DOHH2 (cell line): ENCODE measurements at regions not wholly inside any gene's neighbourhood (a gene's known extent, or its start where the extent isn't known, plus 50 kb on each side); places are given as distances from the start of the nearest gene placed in this dataset.

ENCODE experiments used
- H3F3A ChIP-seq: fragments of 200-600 bp; sonication (generic), shearing (Covaris generic); 2 replicates; pipeline ENCODE4 v1.6.0; 2016; ENCODE audit warnings: antibody characterized with exemption, mild to moderate bottlenecking; ENCODE audit not compliant: control insufficient read depth, insufficient read depth
- H3K27ac ChIP-seq: fragments of 200-600 bp; sonication (generic); 2 replicates; pipeline ENCODE4 v1.5.1; 2014; ENCODE audit warnings: low read depth, mild to moderate bottlenecking, low read length, moderate library complexity
- H3K27me3 ChIP-seq: fragments of 200-600 bp; sonication (generic); 2 replicates; pipeline ENCODE4 v1.6.1; 2014; ENCODE audit warnings: mild to moderate bottlenecking, low read length, mixed read lengths; ENCODE audit not compliant: control insufficient read depth
- H3K36me3 ChIP-seq: fragments of 200-600 bp; sonication (generic); 2 replicates; pipeline ENCODE4 v1.6.1; 2014; ENCODE audit warnings: mild to moderate bottlenecking, low read length, moderate library complexity, mixed read lengths; ENCODE audit not compliant: control insufficient read depth
- H3K4me1 ChIP-seq: fragments of 200-600 bp; sonication (generic); 2 replicates; pipeline ENCODE4 v1.6.1; 2014; ENCODE audit warnings: mild to moderate bottlenecking, low read length, mixed read lengths; ENCODE audit not compliant: control insufficient read depth
- H3K4me2 ChIP-seq: fragments of 200-600 bp; sonication (generic); 2 replicates; pipeline ENCODE4 v1.6.0; 2014; ENCODE audit warnings: mild to moderate bottlenecking, low read length, moderate library complexity
- H3K4me3 ChIP-seq: fragments of 200-600 bp; sonication (generic); 2 replicates; pipeline ENCODE4 v1.5.1; 2014; ENCODE audit warnings: mild to moderate bottlenecking, low read length, mixed read lengths
- H3K79me2 ChIP-seq: fragments of 200-600 bp; sonication (generic); 2 replicates; pipeline ENCODE4 v1.6.1; 2014; ENCODE audit warnings: mild to moderate bottlenecking, low read length, mixed read lengths; ENCODE audit not compliant: control insufficient read depth
- H3K9me2 ChIP-seq: fragments of 200-600 bp; sonication (generic); replicated peaks from 2 replicates; pipeline ENCODE4 v1.6.1; 2014; ENCODE audit warnings: mild to moderate bottlenecking, low read length, mixed read lengths; ENCODE audit not compliant: control insufficient read depth
- H3K9me3 ChIP-seq: fragments of 200-600 bp; sonication (generic); 2 replicates; pipeline ENCODE4 v1.6.1; 2014; ENCODE audit warnings: antibody characterized with exemption, low read length, mixed read lengths; ENCODE audit not compliant: control insufficient read depth, insufficient read depth
- H4K20me1 ChIP-seq: fragments of 200-600 bp; sonication (generic); 2 replicates; pipeline ENCODE4 v1.6.0; 2014; ENCODE audit warnings: low read depth, mild to moderate bottlenecking, antibody characterized with exemption, low read length, moderate library complexity; ENCODE audit not compliant: control insufficient read depth, insufficient read depth
- CTCF ChIP-seq: fragments of 200-600 bp; sonication (generic); IDR thresholded peaks from one replicate; pipeline ENCODE4 v1.5.1; 2014; ENCODE audit warnings: antibody characterized with exemption, mild to moderate bottlenecking, low read depth, low read length; ENCODE audit not compliant: poor library complexity, severe bottlenecking
- EZH2phosphoT487 ChIP-seq: fragments of 200-600 bp; sonication (generic); IDR thresholded peaks from 2 replicates; pipeline ENCODE4 v1.6.1; 2017; ENCODE audit warnings: borderline replicate concordance, mild to moderate bottlenecking, antibody characterized with exemption, low read length, moderate library complexity, mixed read lengths

GRCh38 chr6:148211777-148212324, 130.8 kb upstream of the SASH1 start:
- no peak overlapping the region for H3K4me3 ChIP-seq
- no peak overlapping the region for H3K27ac ChIP-seq
- H3F3A ChIP-seq = no peaks in the 10 kb centered on the region
- peaks cover 66% of the 10 kb centered on the region for H3K27me3 ChIP-seq
- H3K4me2 ChIP-seq = no peak overlapping the region
- no peaks in the 10 kb centered on the region for H4K20me1 ChIP-seq
- H3K9me3 ChIP-seq = no peaks in the 10 kb centered on the region
- H3K36me3 ChIP-seq = no peaks in the 10 kb centered on the region
- no peaks in the 10 kb centered on the region for H3K79me2 ChIP-seq
- H3K9me2 ChIP-seq = no peaks in the 10 kb centered on the region
- no peaks in the 10 kb centered on the region for H3K4me1 ChIP-seq
- TF ChIP-seq CTCF (no peak), EZH2phosphoT487 (no peak)

- H3K36me3 ChIP-seq = no peaks in the 10 kb centered on the region
- H3F3A ChIP-seq = no peaks in the 10 kb centered on the region
- no peaks in the 10 kb centered on the region for H4K20me1 ChIP-seq
- H3K9me2 ChIP-seq = no peaks in the 10 kb centered on the region
- TF ChIP-seq EZH2phosphoT487 (no peak), CTCF (no peak)
- H3K27ac ChIP-seq = no peak overlapping the region
- no peaks in the 10 kb centered on the region for H3K79me2 ChIP-seq
- H3K27me3 ChIP-seq = peaks cover 66% of the 10 kb centered on the region
- no peaks in the 10 kb centered on the region for H3K4me1 ChIP-seq
- H3K4me2 ChIP-seq = no peak overlapping the region
- H3K9me3 ChIP-seq = no peaks in the 10 kb centered on the region
- no peak overlapping the region for H3K4me3 ChIP-seq
Observed at GRCh38 chr6:148212366-148212765, 130.3 kb upstream of the SASH1 start.

- Histone ChIP-seq H3K4me1 (no peaks in the 10 kb centered on the region), H3K36me3 (no peaks in the 10 kb centered on the region), H3K27ac (no peak overlapping the region), H3K9me3 (no peaks in the 10 kb centered on the region), H3K4me3 (no peak overlapping the region), H3F3A (no peaks in the 10 kb centered on the region), H3K27me3 (peaks cover 59% of the 10 kb centered on the region), H3K4me2 (no peak overlapping the region), H3K9me2 (no peaks in the 10 kb centered on the region), H4K20me1 (no peaks in the 10 kb centered on the region), H3K79me2 (no peaks in the 10 kb centered on the region)
- TF ChIP-seq CTCF (no peak), EZH2phosphoT487 (no peak)
Observed at GRCh38 chr6:148213366-148213765, 129.3 kb upstream of the SASH1 start.
